ENCODE measurements at regions not wholly inside any gene's neighbourhood (a gene's known extent, or its start where the extent isn't known, plus 50 kb on each side); places are given as distances from the start of the nearest gene placed in this dataset.

DNA sequence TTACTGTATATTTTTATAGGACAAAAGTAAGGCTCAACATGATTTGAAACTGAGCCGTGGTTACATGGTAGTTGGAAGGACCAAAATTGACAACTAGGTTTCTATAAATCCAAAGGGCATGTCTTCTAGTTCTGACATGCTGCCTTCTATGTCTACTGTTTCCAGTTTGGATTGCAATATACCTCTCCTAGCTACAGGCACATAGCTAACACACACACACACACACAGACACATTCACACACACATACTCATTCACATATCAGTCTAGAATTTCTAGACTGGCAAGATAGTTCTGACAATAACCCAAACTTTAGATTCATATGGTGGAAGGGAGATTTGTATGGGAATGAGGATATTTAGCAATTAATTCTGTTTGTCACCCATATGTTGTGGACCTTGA is 544.8 kb upstream of the CAMK1G start:
- TF ChIP-seq, protein P1, sequence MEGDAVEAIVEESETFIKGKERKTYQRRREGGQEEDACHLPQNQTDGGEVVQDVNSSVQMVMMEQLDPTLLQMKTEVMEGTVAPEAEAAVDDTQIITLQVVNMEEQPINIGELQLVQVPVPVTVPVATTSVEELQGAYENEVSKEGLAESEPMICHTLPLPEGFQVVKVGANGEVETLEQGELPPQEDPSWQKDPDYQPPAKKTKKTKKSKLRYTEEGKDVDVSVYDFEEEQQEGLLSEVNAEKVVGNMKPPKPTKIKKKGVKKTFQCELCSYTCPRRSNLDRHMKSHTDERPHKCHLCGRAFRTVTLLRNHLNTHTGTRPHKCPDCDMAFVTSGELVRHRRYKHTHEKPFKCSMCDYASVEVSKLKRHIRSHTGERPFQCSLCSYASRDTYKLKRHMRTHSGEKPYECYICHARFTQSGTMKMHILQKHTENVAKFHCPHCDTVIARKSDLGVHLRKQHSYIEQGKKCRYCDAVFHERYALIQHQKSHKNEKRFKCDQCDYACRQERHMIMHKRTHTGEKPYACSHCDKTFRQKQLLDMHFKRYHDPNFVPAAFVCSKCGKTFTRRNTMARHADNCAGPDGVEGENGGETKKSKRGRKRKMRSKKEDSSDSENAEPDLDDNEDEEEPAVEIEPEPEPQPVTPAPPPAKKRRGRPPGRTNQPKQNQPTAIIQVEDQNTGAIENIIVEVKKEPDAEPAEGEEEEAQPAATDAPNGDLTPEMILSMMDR (IDR thresholded peaks at IDR 0.05; ENCODE audit: poor library complexity, severe bottlenecking) = no peak
- no peak for TF ChIP-seq RAD21 (conservative IDR thresholded peaks at IDR 0.05)
- no peak for TF ChIP-seq MXI1 (conservative IDR thresholded peaks at IDR 0.05; ENCODE audit: poor library complexity, severe bottlenecking)
- TF ChIP-seq EP300 (conservative IDR thresholded peaks at IDR 0.05; ENCODE audit: poor library complexity, severe bottlenecking) = no peak
- no peak for TF ChIP-seq POLR2AphosphoS5 (IDR thresholded peaks at IDR 0.05)
- TF ChIP-seq SMC3 (conservative IDR thresholded peaks at IDR 0.05; ENCODE audit: poor library complexity) = no peak
- TF ChIP-seq TAF1 (IDR thresholded peaks at IDR 0.05; ENCODE audit: low read depth) = no peak
- TF ChIP-seq EZH2 (IDR thresholded peaks at IDR 0.05; ENCODE audit: borderline replicate concordance, insufficient read depth, low read length, poor library complexity, severe bottlenecking) = no peak
- no peak for TF ChIP-seq REST (IDR thresholded peaks at IDR 0.05; ENCODE audit: borderline replicate concordance)
- Histone ChIP-seq H3K9me2 (ENCODE audit: insufficient read depth, low read length) (no peaks in the 10 kb centered on the region), H3K4me3 (ENCODE audit: low read length) (no peak overlapping the region), H3K27ac (ENCODE audit: low read length) (no peak overlapping the region), H3K4me2 (ENCODE audit: low read length) (no peak overlapping the region), H4K20me1 (ENCODE audit: insufficient read depth) (no peaks in the 10 kb centered on the region), H3K9me3 (ENCODE audit: low read length) (no peaks in the 10 kb centered on the region), H3K36me3 (ENCODE audit: insufficient read depth, low read length) (no peaks in the 10 kb centered on the region), H3K27me3 (ENCODE audit: insufficient read depth, low read depth, low read length) (no peaks in the 10 kb centered on the region), H3K9ac (ENCODE audit: low read length) (no peak overlapping the region), H2AFZ (ENCODE audit: low read depth, low read length) (no peak overlapping the region), H3F3A (ENCODE audit: insufficient read depth, low read length, poor library complexity, severe bottlenecking) (no peaks in the 10 kb centered on the region), H3K79me2 (replicated peaks; ENCODE audit: insufficient read depth, low read length) (no peaks in the 10 kb centered on the region)

GRCh38 chr1:209040351-209040750 is 543.2 kb upstream of the CAMK1G start:
- TF ChIP-seq MXI1 (conservative IDR thresholded peaks at IDR 0.05; ENCODE audit: poor library complexity, severe bottlenecking) = no peak
- no peak for TF ChIP-seq TAF1 (IDR thresholded peaks at IDR 0.05; ENCODE audit: low read depth)
- TF ChIP-seq, protein P1 (IDR thresholded peaks at IDR 0.05; ENCODE audit: poor library complexity, severe bottlenecking) = no peak
- no peak for TF ChIP-seq POLR2AphosphoS5 (IDR thresholded peaks at IDR 0.05)
- no peak for TF ChIP-seq REST (IDR thresholded peaks at IDR 0.05; ENCODE audit: borderline replicate concordance)
- no peak for TF ChIP-seq EP300 (conservative IDR thresholded peaks at IDR 0.05; ENCODE audit: poor library complexity, severe bottlenecking)
- TF ChIP-seq EZH2 (IDR thresholded peaks at IDR 0.05; ENCODE audit: borderline replicate concordance, insufficient read depth, low read length, poor library complexity, severe bottlenecking) = no peak
- TF ChIP-seq RAD21 (conservative IDR thresholded peaks at IDR 0.05) = no peak
- no peak for TF ChIP-seq SMC3 (conservative IDR thresholded peaks at IDR 0.05; ENCODE audit: poor library complexity)

More at GRCh38 chr1:209040351-209040750, 543.2 kb upstream of the CAMK1G start:
- Histone ChIP-seq H3K9ac (ENCODE audit: low read length) (no peak overlapping the region), H3K4me3 (ENCODE audit: low read length) (no peak overlapping the region), H3K27ac (ENCODE audit: low read length) (no peak overlapping the region), H3K4me2 (ENCODE audit: low read length) (no peak overlapping the region), H3F3A (ENCODE audit: insufficient read depth, low read length, poor library complexity, severe bottlenecking) (no peaks in the 10 kb centered on the region), H3K79me2 (replicated peaks; ENCODE audit: insufficient read depth, low read length) (no peaks in the 10 kb centered on the region), H2AFZ (ENCODE audit: low read depth, low read length) (no peak overlapping the region), H3K27me3 (ENCODE audit: insufficient read depth, low read depth, low read length) (no peaks in the 10 kb centered on the region), H4K20me1 (ENCODE audit: insufficient read depth) (no peaks in the 10 kb centered on the region), H3K36me3 (ENCODE audit: insufficient read depth, low read length) (no peaks in the 10 kb centered on the region), H3K9me2 (ENCODE audit: insufficient read depth, low read length) (no peaks in the 10 kb centered on the region), H3K9me3 (ENCODE audit: low read length) (no peaks in the 10 kb centered on the region)
